ENCODE measurements at regions not wholly inside any gene's neighbourhood (a gene's known extent, or its start where the extent isn't known, plus 50 kb on each side); places are given as distances from the start of the nearest gene placed in this dataset.
A peak's percentile ranks its signal among the peaks of the same experiment; 100 is the strongest.
"Not testable (repeated sequence)": the region's sequence is repeated elsewhere in the genome, so short reads cannot be mapped to it uniquely, and the experiment has no call there.

DNA sequence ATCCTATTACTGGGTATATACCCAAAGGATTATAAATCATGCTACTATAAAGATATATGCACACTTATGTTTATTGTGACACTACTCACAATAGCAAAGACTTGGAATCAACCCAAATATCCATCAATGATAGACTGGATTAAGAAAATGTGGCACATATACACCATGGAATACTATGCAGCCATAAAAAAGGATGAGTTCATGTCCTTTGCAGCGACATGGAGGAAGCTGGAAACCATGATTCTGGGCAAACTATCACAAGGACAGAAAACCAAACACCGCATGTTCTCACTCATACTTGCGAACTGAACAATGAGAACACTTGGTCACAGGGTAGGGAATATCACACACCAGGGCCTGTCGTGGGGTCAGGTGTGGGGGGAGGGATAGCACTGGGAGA, 71.6 kb downstream of the ELAPOR2 start:
- intact Hi-C loops (cut with DNase I); H3K9me3 ChIP-seq (ENCODE audit: control insufficient read depth, low read length); DNase-seq; H3K4me1 ChIP-seq (ENCODE audit: control insufficient read depth, insufficient read depth, low read length); H3K4me3 ChIP-seq (ENCODE audit: low read length); H3K27me3 ChIP-seq (ENCODE audit: control insufficient read depth, insufficient read depth); H3K27ac ChIP-seq (ENCODE audit: low read length); ATAC-seq: not testable (repeated sequence)
- WGBS: 94% methylated on average over 4 of the region's 4 CpGs

DNA sequence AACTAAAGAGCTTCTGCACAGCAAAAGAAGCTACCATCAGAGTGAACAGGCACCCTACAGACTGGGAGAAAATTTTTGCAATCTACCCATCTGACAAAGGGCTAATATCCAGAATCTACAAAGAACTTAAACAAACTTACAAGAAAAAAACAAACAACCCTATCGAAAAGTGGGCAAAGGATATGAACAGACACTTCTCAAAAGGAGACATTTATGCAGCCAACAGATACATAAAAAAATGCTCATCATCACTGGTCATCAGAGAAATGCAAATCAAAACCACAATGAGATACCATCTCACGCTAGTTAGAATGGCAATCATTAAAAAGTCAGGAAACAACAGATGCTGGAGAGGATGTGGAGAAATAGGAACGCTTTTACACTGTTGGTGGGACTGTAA, 72.1 kb downstream of the ELAPOR2 start:
- WGBS: 86% methylated on average over 3 of the region's 3 CpGs
- ATAC-seq; H3K27me3 ChIP-seq (ENCODE audit: control insufficient read depth, insufficient read depth); intact Hi-C loops (cut with DNase I); H3K4me3 ChIP-seq (ENCODE audit: low read length); H3K9me3 ChIP-seq (ENCODE audit: control insufficient read depth, low read length); DNase-seq; H3K4me1 ChIP-seq (ENCODE audit: control insufficient read depth, insufficient read depth, low read length); H3K27ac ChIP-seq (ENCODE audit: low read length): not testable (repeated sequence)

DNA sequence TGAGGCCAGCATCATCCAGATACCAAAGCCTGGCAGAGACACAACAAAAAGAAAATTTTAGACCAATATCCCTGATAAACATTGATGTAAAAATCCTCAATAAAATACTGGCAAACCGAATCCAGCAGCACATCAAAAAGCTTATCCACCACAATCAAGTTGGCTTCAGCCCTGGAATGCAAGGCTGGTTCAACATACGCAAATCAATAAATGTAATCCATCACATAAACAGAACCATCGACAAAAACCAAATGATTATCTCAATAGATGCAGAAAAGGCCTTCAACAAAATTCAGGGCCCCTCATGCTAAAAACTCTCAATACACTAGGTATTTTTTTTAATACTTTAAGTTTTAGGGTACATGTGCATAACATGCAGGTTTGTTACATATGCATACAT, 74.1 kb downstream of the ELAPOR2 start:
- ATAC-seq; H3K27ac ChIP-seq (ENCODE audit: low read length); H3K27me3 ChIP-seq (ENCODE audit: control insufficient read depth, insufficient read depth); H3K4me1 ChIP-seq (ENCODE audit: control insufficient read depth, insufficient read depth, low read length); intact Hi-C loops (cut with DNase I); H3K4me3 ChIP-seq (ENCODE audit: low read length); H3K9me3 ChIP-seq (ENCODE audit: control insufficient read depth, low read length); DNase-seq: not testable (repeated sequence)
- 92% methylated on average over 3 of the region's 3 CpGs for WGBS

DNA sequence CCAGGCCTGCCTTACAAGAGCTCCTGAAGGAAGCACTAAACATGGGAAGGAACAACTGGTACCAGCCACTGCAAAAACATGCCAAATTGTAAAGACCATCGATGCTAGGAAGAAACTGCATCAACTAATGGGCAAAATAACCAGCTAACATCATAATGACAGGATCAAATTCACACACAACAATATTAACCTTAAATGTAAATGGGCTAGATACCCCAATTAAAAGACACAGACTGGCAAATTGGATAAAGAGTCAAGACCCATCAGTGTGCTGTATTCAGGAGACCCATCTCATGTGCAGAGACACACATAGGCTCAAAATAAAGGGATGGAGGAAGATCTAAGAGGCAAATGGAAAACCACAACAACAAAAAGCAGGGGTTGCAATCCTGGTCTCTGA, 75.8 kb downstream of the ELAPOR2 start:
- DNase-seq; H3K27me3 ChIP-seq (ENCODE audit: control insufficient read depth, insufficient read depth); ATAC-seq; H3K9me3 ChIP-seq (ENCODE audit: control insufficient read depth, low read length); H3K27ac ChIP-seq (ENCODE audit: low read length); H3K4me1 ChIP-seq (ENCODE audit: control insufficient read depth, insufficient read depth, low read length); intact Hi-C loops (cut with DNase I); H3K4me3 ChIP-seq (ENCODE audit: low read length): not testable (repeated sequence)
- 75% methylated on average over 1 of the region's 1 CpG for WGBS

DNA sequence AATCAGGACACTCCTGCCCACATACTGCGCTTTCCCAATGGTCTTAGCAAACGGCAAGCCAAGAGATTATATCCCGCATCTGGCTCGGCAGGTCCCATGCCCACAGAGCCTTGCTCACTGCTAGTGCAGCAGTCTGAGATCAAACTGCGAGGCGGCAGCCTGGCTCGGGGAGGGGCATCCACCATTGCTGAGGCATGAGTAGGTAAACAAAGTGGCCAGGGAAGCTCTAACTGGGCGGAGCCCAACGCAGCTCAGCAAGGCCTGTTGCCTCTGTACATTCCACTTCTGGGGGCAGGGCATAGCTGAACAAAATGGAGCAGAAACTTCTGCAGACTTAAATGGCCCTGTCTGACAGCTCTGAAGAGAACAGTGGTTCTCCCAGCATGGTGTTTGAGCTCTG, 77.5 kb downstream of the ELAPOR2 start:
- 96% methylated on average over 9 of the region's 9 CpGs for WGBS
- H3K27ac ChIP-seq (ENCODE audit: low read length); H3K4me1 ChIP-seq (ENCODE audit: control insufficient read depth, insufficient read depth, low read length); ATAC-seq; H3K9me3 ChIP-seq (ENCODE audit: control insufficient read depth, low read length); H3K27me3 ChIP-seq (ENCODE audit: control insufficient read depth, insufficient read depth); H3K4me3 ChIP-seq (ENCODE audit: low read length); intact Hi-C loops (cut with DNase I); DNase-seq: not testable (repeated sequence)

DNA sequence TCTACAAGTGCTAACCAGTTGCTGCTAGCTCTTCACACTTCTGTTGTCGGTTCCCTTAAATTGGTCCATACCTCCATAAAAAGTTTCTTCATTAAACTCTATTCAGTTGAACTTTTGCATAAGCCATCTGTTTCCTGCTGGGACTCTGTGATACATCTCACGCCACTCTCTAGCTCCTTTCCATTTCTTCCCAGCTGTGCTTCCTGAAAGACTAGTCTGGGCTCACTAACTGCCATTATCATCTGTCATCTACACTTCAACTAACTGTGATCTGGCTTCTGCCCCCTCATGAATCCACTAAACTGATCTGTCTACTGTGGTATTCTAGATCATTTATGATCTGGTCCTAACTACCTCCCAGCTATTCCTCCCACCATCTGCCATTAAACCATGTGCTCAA, 78.3 kb downstream of the ELAPOR2 start:
- no peaks in the 10 kb centered on the region for H3K27me3 ChIP-seq (ENCODE audit: control insufficient read depth, insufficient read depth)
- 76% methylated on average over 2 of the region's 2 CpGs for WGBS
- H3K4me3 ChIP-seq (ENCODE audit: low read length): no peak overlapping the region
- H3K4me1 ChIP-seq (ENCODE audit: control insufficient read depth, insufficient read depth, low read length): peaks cover 2% of the 10 kb centered on the region
- intact Hi-C loops (cut with DNase I): no loop called here
- ATAC-seq: no peak
- H3K27ac ChIP-seq (ENCODE audit: low read length): no peak overlapping the region
- H3K9me3 ChIP-seq (ENCODE audit: control insufficient read depth, low read length): no peaks in the 10 kb centered on the region
- no peak for DNase-seq

DNA sequence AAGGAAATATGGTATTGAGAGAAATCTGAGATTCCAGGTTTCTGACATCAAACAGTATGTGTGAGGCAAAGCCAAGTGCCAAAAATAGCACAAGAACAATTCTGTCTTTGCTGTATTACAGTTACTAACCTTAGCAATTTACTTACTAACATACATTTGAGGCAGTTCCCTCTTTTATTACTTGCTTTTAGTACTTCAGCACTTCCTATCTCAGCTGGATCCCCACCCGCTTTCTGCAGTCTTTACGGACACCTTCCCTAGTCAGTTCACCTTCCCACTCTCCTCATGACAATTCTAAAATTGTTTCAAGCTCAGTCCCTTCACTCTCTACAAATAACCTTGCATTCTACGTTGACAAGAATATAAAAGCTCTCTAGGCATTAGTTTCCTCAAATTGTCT, 79.2 kb downstream of the ELAPOR2 start:
- Histone ChIP-seq H3K4me1 (ENCODE audit: control insufficient read depth, insufficient read depth, low read length) (peaks cover 2% of the 10 kb centered on the region), H3K9me3 (ENCODE audit: control insufficient read depth, low read length) (no peaks in the 10 kb centered on the region), H3K27ac (ENCODE audit: low read length) (no peak overlapping the region), H3K4me3 (ENCODE audit: low read length) (no peak overlapping the region), H3K27me3 (ENCODE audit: control insufficient read depth, insufficient read depth) (no peaks in the 10 kb centered on the region)
- intact Hi-C loops (cut with DNase I): no loop called here
- WGBS: 45% methylated on average over 3 of the region's 3 CpGs
- no peak for ATAC-seq
- no peak for DNase-seq

DNA sequence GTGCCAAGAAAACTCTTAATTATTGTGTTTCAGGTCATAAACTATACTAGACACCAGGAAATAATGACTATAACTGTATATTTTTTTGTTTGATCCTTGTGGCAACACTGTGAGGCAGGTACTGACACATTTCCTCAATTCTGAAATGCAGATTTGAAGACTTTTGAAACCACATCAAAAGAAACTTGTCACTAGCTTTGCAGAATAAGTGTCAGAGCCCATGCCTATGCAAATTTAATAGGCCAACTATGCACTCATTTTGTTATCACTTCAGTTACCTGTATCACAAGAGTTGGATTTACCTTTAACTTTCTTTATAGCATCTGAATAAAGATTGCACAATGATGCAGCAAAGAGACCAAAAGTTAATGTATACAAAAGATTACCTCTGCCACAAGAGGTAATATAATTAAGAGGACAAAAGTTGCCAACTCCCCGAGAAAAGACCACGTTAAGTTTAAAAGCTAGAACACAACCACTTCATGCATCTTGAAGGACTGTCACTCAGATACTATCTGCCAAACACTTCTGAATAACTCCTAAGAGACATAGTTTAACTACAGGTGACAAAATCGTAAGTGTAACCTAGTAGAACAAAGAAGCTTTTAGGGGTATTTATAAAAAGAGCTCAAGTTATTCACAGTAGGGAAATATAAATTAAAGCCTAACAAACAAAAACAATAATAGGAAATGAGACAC, 80.5 kb downstream of the ELAPOR2 start:
- H3K4me3 ChIP-seq (ENCODE audit: low read length): no peak overlapping the region
- peaks cover 2% of the 10 kb centered on the region for H3K4me1 ChIP-seq (ENCODE audit: control insufficient read depth, insufficient read depth, low read length)
- 72% methylated on average over 3 of the region's 3 CpGs for WGBS
- no peaks in the 10 kb centered on the region for H3K9me3 ChIP-seq (ENCODE audit: control insufficient read depth, low read length)
- H3K27me3 ChIP-seq (ENCODE audit: control insufficient read depth, insufficient read depth): no peaks in the 10 kb centered on the region
- intact Hi-C loops (cut with DNase I): no loop called here
- DNase-seq (no peak), ATAC-seq (no peak)
- H3K27ac ChIP-seq (ENCODE audit: low read length): no peak overlapping the region

DNA sequence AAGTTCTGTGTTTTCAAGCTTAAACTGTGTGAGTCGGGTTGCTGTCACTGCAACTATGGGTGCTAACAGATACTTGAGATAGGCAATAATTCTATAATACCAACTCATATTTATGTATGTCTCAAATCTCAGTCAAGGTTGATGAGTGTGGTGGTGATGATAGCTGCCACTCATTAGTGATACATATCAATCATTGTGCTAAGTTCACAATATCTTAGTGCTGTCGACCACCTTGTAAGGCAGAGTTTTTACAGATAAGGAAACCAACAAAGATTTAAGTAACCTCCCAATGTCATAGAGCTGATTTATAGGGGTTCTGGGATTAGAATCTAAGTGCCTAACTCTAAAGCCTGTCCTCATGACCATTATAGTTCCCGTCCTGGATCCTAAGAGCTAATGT, 82.5 kb downstream of the ELAPOR2 start:
- DNase-seq: no peak
- Histone ChIP-seq H3K4me3 (ENCODE audit: low read length) (no peak overlapping the region), H3K9me3 (ENCODE audit: control insufficient read depth, low read length) (no peaks in the 10 kb centered on the region), H3K4me1 (ENCODE audit: control insufficient read depth, insufficient read depth, low read length) (peaks cover 2% of the 10 kb centered on the region), H3K27ac (ENCODE audit: low read length) (no peak overlapping the region), H3K27me3 (ENCODE audit: control insufficient read depth, insufficient read depth) (no peaks in the 10 kb centered on the region)
- ATAC-seq: no peak
- 71% methylated on average over 3 of the region's 3 CpGs for WGBS
- intact Hi-C loops (cut with DNase I): no loop called here

DNA sequence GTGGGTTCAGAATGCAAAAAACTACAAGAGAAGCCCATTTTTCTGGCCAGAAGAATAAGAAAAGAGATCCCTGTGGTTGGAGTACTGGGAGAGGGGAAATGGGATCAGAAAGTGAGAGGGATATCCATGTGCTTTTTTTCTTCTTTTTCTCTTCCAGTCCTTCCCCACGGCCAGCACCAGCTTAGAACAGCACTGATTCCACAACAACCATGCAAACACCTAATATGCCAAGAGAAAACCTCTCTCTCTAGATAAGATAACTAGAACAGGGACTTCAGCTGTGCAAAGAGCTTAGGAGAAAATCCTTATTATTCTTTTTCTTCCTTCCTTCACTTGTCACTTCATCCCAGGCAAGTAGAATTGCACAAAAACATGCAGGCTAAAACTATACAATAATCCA, 83.5 kb downstream of the ELAPOR2 start:
- H3K4me3 ChIP-seq (ENCODE audit: low read length): peak overlapping the region; percentile 32
- no peak for DNase-seq
- no peaks in the 10 kb centered on the region for H3K4me1 ChIP-seq (ENCODE audit: control insufficient read depth, insufficient read depth, low read length)
- no peaks in the 10 kb centered on the region for H3K27me3 ChIP-seq (ENCODE audit: control insufficient read depth, insufficient read depth)
- intact Hi-C loops (cut with DNase I): no loop called here
- no peaks in the 10 kb centered on the region for H3K9me3 ChIP-seq (ENCODE audit: control insufficient read depth, low read length)
- ATAC-seq: peak in 1 of 2 donors; percentile 57
- peak overlapping the region; percentile 45 for H3K27ac ChIP-seq (ENCODE audit: low read length)
- WGBS: 39% methylated on average over 1 of the region's 1 CpG

DNA sequence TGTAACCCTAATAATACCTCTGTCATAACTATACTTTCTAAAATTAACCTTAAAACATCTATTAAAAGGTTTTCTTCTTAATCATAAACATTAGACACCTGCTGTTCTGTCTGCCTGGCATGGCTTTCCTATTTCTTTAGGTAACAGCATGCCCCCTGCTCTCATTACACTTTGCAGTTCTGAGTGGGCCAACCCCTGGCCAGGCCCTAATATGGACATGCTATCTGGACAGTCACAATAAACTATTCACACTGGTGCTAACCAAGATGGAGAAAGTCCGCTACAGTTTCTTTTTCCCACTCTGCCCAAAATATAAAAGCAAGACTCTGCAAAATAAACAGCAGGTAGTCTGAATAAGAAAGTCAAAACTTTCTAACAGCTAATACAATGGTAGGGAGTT, 84.0 kb downstream of the ELAPOR2 start:
- Histone ChIP-seq H3K4me3 (ENCODE audit: low read length) (peak overlapping the region; percentile 32), H3K4me1 (ENCODE audit: control insufficient read depth, insufficient read depth, low read length) (no peaks in the 10 kb centered on the region), H3K27me3 (ENCODE audit: control insufficient read depth, insufficient read depth) (no peaks in the 10 kb centered on the region), H3K9me3 (ENCODE audit: control insufficient read depth, low read length) (no peaks in the 10 kb centered on the region), H3K27ac (ENCODE audit: low read length) (no peak overlapping the region)
- intact Hi-C loops (cut with DNase I): no loop called here
- DNase-seq (peak in 1 of 3 donors; percentile 7), ATAC-seq (peak; percentile 65 to 67)
- 69% methylated on average over 1 of the region's 1 CpG for WGBS

DNA sequence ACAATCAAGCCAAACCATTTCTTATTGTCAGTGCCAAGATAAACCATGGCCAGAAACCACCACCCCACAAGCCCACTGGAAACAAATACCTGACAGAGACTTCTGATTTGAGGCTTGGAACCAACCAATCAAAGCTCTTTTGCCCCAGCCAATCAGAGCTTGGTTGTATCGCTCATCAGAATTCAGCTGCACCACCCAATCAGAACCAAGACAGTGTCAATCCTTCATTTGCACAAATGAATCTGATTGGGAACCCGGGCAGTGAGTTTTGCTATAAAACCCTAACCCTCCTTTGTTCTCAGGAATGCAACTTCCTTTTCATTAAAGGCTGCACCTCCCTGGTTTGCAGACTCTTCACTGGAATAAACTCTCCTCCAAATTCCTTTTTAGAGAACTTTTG, 87.4 kb downstream of the ELAPOR2 start:
- no peak for ATAC-seq
- 90% methylated on average over 2 of the region's 2 CpGs for WGBS

More for the DNA sequence above, 87.4 kb downstream of the ELAPOR2 start:
- no peak for DNase-seq
- H3K4me3 ChIP-seq (ENCODE audit: low read length): no peak overlapping the region
- intact Hi-C loops (cut with DNase I): no loop called here
- no peak overlapping the region for H3K27ac ChIP-seq (ENCODE audit: low read length)
- H3K9me3 ChIP-seq (ENCODE audit: control insufficient read depth, low read length): no peaks in the 10 kb centered on the region
- H3K27me3 ChIP-seq (ENCODE audit: control insufficient read depth, insufficient read depth): no peaks in the 10 kb centered on the region
- no peaks in the 10 kb centered on the region for H3K4me1 ChIP-seq (ENCODE audit: control insufficient read depth, insufficient read depth, low read length)

Data from right cardiac atrium (tissue), 5 donors.